Hepatocyte (in vitro differentiated cells): ENCODE measurements at regions not wholly inside any gene's neighbourhood (a gene's known extent, or its start where the extent isn't known, plus 50 kb on each side); places are given as distances from the start of the nearest gene placed in this dataset.

Experiments
- EZH2 ChIP-seq: fragments of 200-600 bp; sonication (generic); IDR thresholded peaks from 2 replicates; pipeline ENCODE4 v1.6.1; 2016; ENCODE audit warnings: antibody characterized with exemption, mild to moderate bottlenecking, borderline replicate concordance
- EZH2phosphoT487 ChIP-seq: fragments of 200-600 bp; sonication (generic); IDR thresholded peaks from one replicate; pipeline ENCODE4 v1.6.1; 2018; ENCODE audit warnings: antibody characterized with exemption, mild to moderate bottlenecking, low read depth, moderate library complexity; ENCODE audit not compliant: unreplicated experiment, severe bottlenecking
- TF ChIP-seq, protein P1 (sequence below): fragments of 200-600 bp; sonication (generic); IDR thresholded peaks from 2 replicates; pipeline ENCODE4 v1.5.1; 2016; ENCODE audit warnings: antibody characterized with exemption, mild to moderate bottlenecking; ENCODE audit not compliant: poor library complexity

DNA sequence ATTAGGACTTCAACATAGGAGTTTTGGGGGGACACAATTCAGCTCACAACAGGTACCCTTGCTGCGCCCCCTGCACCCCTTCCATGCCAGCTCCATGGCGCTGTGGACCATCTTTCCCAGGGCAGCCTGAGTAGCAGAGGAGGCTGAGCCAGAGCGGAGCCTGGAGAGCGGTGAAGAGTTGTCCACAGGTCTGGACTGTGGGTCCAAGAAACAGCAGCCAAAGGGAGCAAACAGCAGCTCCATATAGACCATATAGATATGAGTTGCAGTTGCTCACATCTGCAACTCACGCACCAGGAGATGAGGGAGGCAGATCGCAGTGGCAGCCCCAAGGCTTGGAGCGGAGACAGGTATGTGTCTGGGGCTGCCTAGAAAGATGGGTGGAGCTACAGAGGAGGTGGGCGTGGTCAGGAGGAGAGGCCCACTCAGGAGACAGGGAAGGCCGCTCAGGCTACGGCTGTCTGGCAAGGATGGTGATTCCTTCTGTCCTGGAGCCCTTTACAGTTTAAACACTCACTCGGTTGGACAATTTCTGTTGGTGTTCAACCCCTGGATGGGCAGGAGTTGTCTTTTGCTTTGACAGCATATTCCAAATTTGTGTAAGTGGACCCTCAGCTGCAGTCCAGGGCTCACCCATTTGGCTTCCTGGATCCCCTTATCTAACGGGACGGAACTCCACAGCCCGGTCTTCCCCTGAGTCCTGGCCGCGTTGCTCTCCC lies 155.1 kb downstream of the LPIN1 start:
- TF ChIP-seq, protein P1, sequence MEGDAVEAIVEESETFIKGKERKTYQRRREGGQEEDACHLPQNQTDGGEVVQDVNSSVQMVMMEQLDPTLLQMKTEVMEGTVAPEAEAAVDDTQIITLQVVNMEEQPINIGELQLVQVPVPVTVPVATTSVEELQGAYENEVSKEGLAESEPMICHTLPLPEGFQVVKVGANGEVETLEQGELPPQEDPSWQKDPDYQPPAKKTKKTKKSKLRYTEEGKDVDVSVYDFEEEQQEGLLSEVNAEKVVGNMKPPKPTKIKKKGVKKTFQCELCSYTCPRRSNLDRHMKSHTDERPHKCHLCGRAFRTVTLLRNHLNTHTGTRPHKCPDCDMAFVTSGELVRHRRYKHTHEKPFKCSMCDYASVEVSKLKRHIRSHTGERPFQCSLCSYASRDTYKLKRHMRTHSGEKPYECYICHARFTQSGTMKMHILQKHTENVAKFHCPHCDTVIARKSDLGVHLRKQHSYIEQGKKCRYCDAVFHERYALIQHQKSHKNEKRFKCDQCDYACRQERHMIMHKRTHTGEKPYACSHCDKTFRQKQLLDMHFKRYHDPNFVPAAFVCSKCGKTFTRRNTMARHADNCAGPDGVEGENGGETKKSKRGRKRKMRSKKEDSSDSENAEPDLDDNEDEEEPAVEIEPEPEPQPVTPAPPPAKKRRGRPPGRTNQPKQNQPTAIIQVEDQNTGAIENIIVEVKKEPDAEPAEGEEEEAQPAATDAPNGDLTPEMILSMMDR: no peak
- TF ChIP-seq EZH2 (no peak), EZH2phosphoT487 (no peak)
